IMR-90 (cell line): ENCODE measurements at regions not wholly inside any gene's neighbourhood (a gene's known extent, or its start where the extent isn't known, plus 50 kb on each side); places are given as distances from the start of the nearest gene placed in this dataset.

Source experiments
- ATAC-seq: fragments of 200-7000 bp; cut with Tn5 transposase; 2 replicates; pipeline ENCODE4 v1.9.1; 2020; ENCODE audit warnings: low read depth, mild to moderate bottlenecking, moderate library complexity
- BruUV-seq: library from RNA; stranded (reverse); fragments of 400-500 nt; replicated peaks from 2 replicates; lab custom pipeline; 2021; lab: Mats Ljungman, UMichigan
- CTCF ChIA-PET: fragments of 300-600 bp; formaldehyde crosslinking; extraction: SDS; loops from one replicate; lab custom pipeline; 2021; ENCODE audit warnings: antibody characterized with exemption; lab: Yijun Ruan, JAX
- POLR2A ChIA-PET: fragments of 300-600 bp; sonication (Branson Sonifier 250); formaldehyde crosslinking; loops from one replicate; lab custom pipeline; 2022; ENCODE audit warnings: antibody characterized with exemption; ENCODE audit not compliant: unreplicated experiment; lab: Charles Lee
- DNase-seq: peaks from one replicate; pipeline ENCODE4 v3.0.0; 2013
- H2AFZ ChIP-seq: replicated peaks from 2 replicates; pipeline ENCODE3; 2013; ENCODE audit warnings: low read length, mild to moderate bottlenecking; ENCODE audit not compliant: poor library complexity
- H2AK5ac ChIP-seq: 2 replicates; pipeline ENCODE4 v1.6.1; 2013; ENCODE audit warnings: low read depth, low read length, inconsistent platforms
- H2AK9ac ChIP-seq: replicated peaks from 2 replicates; pipeline ENCODE3; 2013; ENCODE audit warnings: mild to moderate bottlenecking, low read depth, low read length, moderate library complexity; ENCODE audit not compliant: poor library complexity
- H2BK120ac ChIP-seq: 2 replicates; pipeline ENCODE4 v1.6.1; 2013; ENCODE audit warnings: low read depth, low read length, inconsistent platforms
- H2BK15ac ChIP-seq: 3 replicates; pipeline ENCODE4 v1.6.1; 2013; ENCODE audit warnings: low read depth, low read length, inconsistent platforms
- H2BK20ac ChIP-seq: 2 replicates; pipeline ENCODE4 v1.6.1; 2013; ENCODE audit warnings: low read depth, mild to moderate bottlenecking, inconsistent platforms, low read length, moderate library complexity
- H2BK5ac ChIP-seq: 2 replicates; pipeline ENCODE4 v1.6.1; 2013; ENCODE audit warnings: mild to moderate bottlenecking, low read depth, low read length, inconsistent platforms; ENCODE audit not compliant: poor library complexity, severe bottlenecking
- H3K14ac ChIP-seq: replicated peaks from 2 replicates; pipeline ENCODE4 v1.6.1; 2013; ENCODE audit warnings: low read depth, low read length, inconsistent platforms
- H3K18ac ChIP-seq: 2 replicates; pipeline ENCODE4 v1.6.1; 2013; ENCODE audit warnings: low read depth, low read length, control low read depth
- H3K23ac ChIP-seq: 2 replicates; pipeline ENCODE4 v1.6.1; 2013; ENCODE audit warnings: low read depth, low read length, inconsistent platforms
- H3K27ac ChIP-seq: 2 replicates; pipeline ENCODE4 v1.5.1; 2013; ENCODE audit warnings: mild to moderate bottlenecking, control low read depth, low read length; ENCODE audit not compliant: insufficient read depth
- H3K27me3 ChIP-seq: 2 replicates; pipeline ENCODE4 v1.6.1; 2013; ENCODE audit warnings: low read length; ENCODE audit not compliant: control insufficient read depth, insufficient read depth
- H3K36me3 ChIP-seq: 2 replicates; pipeline ENCODE4 v1.6.1; 2013; ENCODE audit warnings: low read length, mixed read lengths; ENCODE audit not compliant: control insufficient read depth, insufficient read depth
- H3K4ac ChIP-seq: 2 replicates; pipeline ENCODE4 v1.6.1; 2013; ENCODE audit warnings: low read depth, low read length, inconsistent platforms
- H3K4me1 ChIP-seq: 2 replicates; pipeline ENCODE4 v1.6.1; 2013; ENCODE audit warnings: low read length, mixed read lengths; ENCODE audit not compliant: control insufficient read depth, insufficient read depth
- H3K4me2 ChIP-seq: 2 replicates; pipeline ENCODE4 v1.6.1; 2013; ENCODE audit warnings: low read depth, mild to moderate bottlenecking, control low read depth, low read length, moderate library complexity
- H3K4me3 ChIP-seq: 2 replicates; pipeline ENCODE4 v1.5.1; 2013; ENCODE audit warnings: low read depth, mild to moderate bottlenecking, control low read depth, low read length, moderate library complexity; ENCODE audit not compliant: insufficient read depth
- H3K56ac ChIP-seq: 2 replicates; pipeline ENCODE4 v1.6.1; 2013; ENCODE audit warnings: low read length, inconsistent platforms; ENCODE audit not compliant: insufficient read depth; ENCODE audit errors: extremely low read depth
- H3K79me1 ChIP-seq, 2 experiments: 2 replicates each; pipeline ENCODE4 v1.6.1; 2013; ENCODE audit warnings: low read length in 2 of 2, inconsistent platforms in 1 of 2, low read depth in 1 of 2
- H3K9ac ChIP-seq: 2 replicates; pipeline ENCODE4 v1.6.1; 2013; ENCODE audit warnings: low read depth, low read length, control low read depth
- H3K9me1 ChIP-seq: 2 replicates; pipeline ENCODE4 v1.6.1; 2013; ENCODE audit warnings: low read length, inconsistent platforms; ENCODE audit not compliant: insufficient read depth
- H3K9me3 ChIP-seq: 2 replicates; pipeline ENCODE4 v1.6.1; 2013; ENCODE audit warnings: low read length; ENCODE audit not compliant: control insufficient read depth, insufficient read depth
- H4K20me1 ChIP-seq: 2 replicates; pipeline ENCODE4 v1.6.1; 2013; ENCODE audit warnings: low read length, inconsistent platforms; ENCODE audit not compliant: insufficient read depth
- H4K5ac ChIP-seq: 2 replicates; pipeline ENCODE4 v1.6.1; 2013; ENCODE audit warnings: mild to moderate bottlenecking, low read depth, low read length, control low read depth
- H4K8ac ChIP-seq, 2 experiments: 2 replicates each; pipeline ENCODE4 v1.6.1; 2013; ENCODE audit warnings: low read depth in 2 of 2, low read length in 2 of 2, control low read depth in 1 of 2, inconsistent platforms in 1 of 2
- H4K91ac ChIP-seq: 2 replicates; pipeline ENCODE4 v1.6.1; 2013; ENCODE audit warnings: low read depth, low read length, inconsistent platforms; ENCODE audit not compliant: insufficient read depth
- BHLHE40 ChIP-seq: fragments of 150-350 bp; IDR thresholded peaks from 2 replicates; pipeline ENCODE4 v1.6.1; 2016; ENCODE audit warnings: mild to moderate bottlenecking, low read depth, low read length
- CEBPB ChIP-seq: IDR thresholded peaks from 2 replicates; pipeline ENCODE4 v1.6.1; 2012; ENCODE audit warnings: low read depth, low read length, improper control_type of control experiment
- CHD1 ChIP-seq: IDR thresholded peaks from 2 replicates; pipeline ENCODE4 v1.6.1; 2012; ENCODE audit warnings: low read depth, low read length, improper control_type of control experiment
- FOS ChIP-seq: fragments of 150-350 bp; IDR thresholded peaks from 2 replicates; pipeline ENCODE4 v1.6.1; 2016; ENCODE audit warnings: low read depth, low read length
- MAFK ChIP-seq: IDR thresholded peaks from 2 replicates; pipeline ENCODE4 v1.6.1; 2012; ENCODE audit warnings: low read depth, low read length, improper control_type of control experiment
- MAZ ChIP-seq: IDR thresholded peaks from 2 replicates; pipeline ENCODE4 v1.6.1; 2012; ENCODE audit warnings: low read depth, mild to moderate bottlenecking, low read length, improper control_type of control experiment, moderate library complexity, borderline replicate concordance
- MXI1 ChIP-seq: IDR thresholded peaks from 2 replicates; pipeline ENCODE4 v1.6.1; 2012; ENCODE audit warnings: low read depth, mild to moderate bottlenecking, low read length, moderate library complexity, borderline replicate concordance
- NFE2L2 ChIP-seq: fragments of 150-350 bp; IDR thresholded peaks from 2 replicates; pipeline ENCODE4 v1.6.1; 2016; ENCODE audit warnings: low read depth, mild to moderate bottlenecking, low read length
- POLR2A ChIP-seq: IDR thresholded peaks from 2 replicates; pipeline ENCODE4 v1.6.1; 2012; ENCODE audit warnings: mild to moderate bottlenecking, low read depth, low read length
- RAD21 ChIP-seq: IDR thresholded peaks from 2 replicates; pipeline ENCODE4 v1.6.1; 2012; ENCODE audit warnings: low read length, improper control_type of control experiment
- RCOR1 ChIP-seq: IDR thresholded peaks from 2 replicates; pipeline ENCODE4 v1.6.1; 2012; ENCODE audit warnings: mild to moderate bottlenecking, low read length, improper control_type of control experiment; ENCODE audit not compliant: insufficient replicate concordance
- RFX5 ChIP-seq: IDR thresholded peaks from 2 replicates; pipeline ENCODE4 v1.8.0; 2012; ENCODE audit warnings: low read depth, mild to moderate bottlenecking, low read length, moderate library complexity
- SMC3 ChIP-seq: fragments of 150-350 bp; IDR thresholded peaks from 2 replicates; pipeline ENCODE4 v1.6.1; 2016; ENCODE audit warnings: low read depth, mild to moderate bottlenecking, antibody characterized with exemption, low read length, moderate library complexity
- WGBS, 2 experiments: methylation state at CpG; one replicate each; pipeline versions ENCODE4 v1.1.5 to v1.1.7; 2013; ENCODE audit warnings: missing lambda C conversion rate in 2 of 2; ENCODE audit not compliant: insufficient read length in 1 of 2; ENCODE audit errors: extremely low coverage in 2 of 2; 5-methylcytosine and 5-hydroxymethylcytosine counted together
- dilution Hi-C: fragments of 300-500 bp; cut with HindIII; formaldehyde crosslinking; loops from one replicate; pipeline ENCODE4 v1.14.3; 2018; ENCODE audit warnings: low sequenced_read_pairs; ENCODE audit not compliant: unreplicated experiment
- in situ Hi-C: fragments of 300-500 bp; cut with MboI; formaldehyde crosslinking; loops from 3 replicates; pipeline ENCODE4 v1.14.3; 2019; ENCODE audit warnings: low sequenced_read_pairs, inconsistent platforms, mixed read lengths
- intact Hi-C: fragments of 100-400 bp; cut with micrococcal nuclease; formaldehyde crosslinking; loops from 2 replicates; pipeline ENCODE4 v1.10.0; 2022
- TF ChIP-seq, protein P1 (sequence below): conservative IDR thresholded peaks from 2 replicates; pipeline ENCODE4 v1.5.1; 2012; ENCODE audit warnings: mild to moderate bottlenecking, low read depth, low read length, improper control_type of control experiment
- TF ChIP-seq, protein P2 (sequence below): fragments of 150-350 bp; IDR thresholded peaks from 2 replicates; pipeline ENCODE4 v1.6.1; 2017; ENCODE audit warnings: mild to moderate bottlenecking, antibody characterized with exemption, low read length, low read depth
- TF ChIP-seq, protein P3 (sequence below): fragments of 150-350 bp; IDR thresholded peaks from 2 replicates; pipeline ENCODE4 v1.6.1; 2016; ENCODE audit warnings: low read depth, mild to moderate bottlenecking, low read length, moderate library complexity, borderline replicate concordance

DNA sequence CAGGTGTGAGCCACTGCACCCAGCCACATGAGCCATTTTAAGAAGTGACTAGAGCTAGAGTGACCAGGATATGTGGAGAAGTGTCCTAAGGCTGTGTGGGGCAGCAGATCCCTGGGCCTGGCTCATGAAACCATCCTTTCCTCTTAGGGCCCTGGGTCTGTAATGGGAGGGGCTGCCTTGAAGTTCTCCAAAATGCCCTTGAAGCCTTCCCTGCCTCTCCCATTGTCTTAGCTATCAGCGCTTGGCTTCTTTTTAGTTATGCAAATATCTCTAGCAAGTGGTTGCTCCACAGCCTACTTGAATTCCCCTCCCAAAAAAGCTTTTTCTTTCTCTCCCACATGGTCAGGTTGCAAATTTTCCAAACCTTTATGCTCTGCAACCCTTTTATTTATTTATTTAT lies 112.4 kb upstream of the SPATA16 start:
- H3K18ac ChIP-seq: no peak overlapping the region
- TF ChIP-seq MAFK (no peak), MXI1 (no peak), SMC3 (no peak), POLR2A (no peak), RAD21 (no peak), FOS (no peak), CEBPB (no peak), RFX5 (no peak), CHD1 (no peak), NFE2L2 (no peak), MAZ (no peak), RCOR1 (no peak), BHLHE40 (no peak)
- TF ChIP-seq, protein P1, sequence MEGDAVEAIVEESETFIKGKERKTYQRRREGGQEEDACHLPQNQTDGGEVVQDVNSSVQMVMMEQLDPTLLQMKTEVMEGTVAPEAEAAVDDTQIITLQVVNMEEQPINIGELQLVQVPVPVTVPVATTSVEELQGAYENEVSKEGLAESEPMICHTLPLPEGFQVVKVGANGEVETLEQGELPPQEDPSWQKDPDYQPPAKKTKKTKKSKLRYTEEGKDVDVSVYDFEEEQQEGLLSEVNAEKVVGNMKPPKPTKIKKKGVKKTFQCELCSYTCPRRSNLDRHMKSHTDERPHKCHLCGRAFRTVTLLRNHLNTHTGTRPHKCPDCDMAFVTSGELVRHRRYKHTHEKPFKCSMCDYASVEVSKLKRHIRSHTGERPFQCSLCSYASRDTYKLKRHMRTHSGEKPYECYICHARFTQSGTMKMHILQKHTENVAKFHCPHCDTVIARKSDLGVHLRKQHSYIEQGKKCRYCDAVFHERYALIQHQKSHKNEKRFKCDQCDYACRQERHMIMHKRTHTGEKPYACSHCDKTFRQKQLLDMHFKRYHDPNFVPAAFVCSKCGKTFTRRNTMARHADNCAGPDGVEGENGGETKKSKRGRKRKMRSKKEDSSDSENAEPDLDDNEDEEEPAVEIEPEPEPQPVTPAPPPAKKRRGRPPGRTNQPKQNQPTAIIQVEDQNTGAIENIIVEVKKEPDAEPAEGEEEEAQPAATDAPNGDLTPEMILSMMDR: no peak
- TF ChIP-seq, protein P2, sequence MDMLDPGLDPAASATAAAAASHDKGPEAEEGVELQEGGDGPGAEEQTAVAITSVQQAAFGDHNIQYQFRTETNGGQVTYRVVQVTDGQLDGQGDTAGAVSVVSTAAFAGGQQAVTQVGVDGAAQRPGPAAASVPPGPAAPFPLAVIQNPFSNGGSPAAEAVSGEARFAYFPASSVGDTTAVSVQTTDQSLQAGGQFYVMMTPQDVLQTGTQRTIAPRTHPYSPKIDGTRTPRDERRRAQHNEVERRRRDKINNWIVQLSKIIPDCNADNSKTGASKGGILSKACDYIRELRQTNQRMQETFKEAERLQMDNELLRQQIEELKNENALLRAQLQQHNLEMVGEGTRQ: no peak
- TF ChIP-seq, protein P3, sequence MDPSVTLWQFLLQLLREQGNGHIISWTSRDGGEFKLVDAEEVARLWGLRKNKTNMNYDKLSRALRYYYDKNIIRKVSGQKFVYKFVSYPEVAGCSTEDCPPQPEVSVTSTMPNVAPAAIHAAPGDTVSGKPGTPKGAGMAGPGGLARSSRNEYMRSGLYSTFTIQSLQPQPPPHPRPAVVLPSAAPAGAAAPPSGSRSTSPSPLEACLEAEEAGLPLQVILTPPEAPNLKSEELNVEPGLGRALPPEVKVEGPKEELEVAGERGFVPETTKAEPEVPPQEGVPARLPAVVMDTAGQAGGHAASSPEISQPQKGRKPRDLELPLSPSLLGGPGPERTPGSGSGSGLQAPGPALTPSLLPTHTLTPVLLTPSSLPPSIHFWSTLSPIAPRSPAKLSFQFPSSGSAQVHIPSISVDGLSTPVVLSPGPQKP: no peak
- H3K56ac ChIP-seq: no peak overlapping the region
- intact Hi-C loops: no loop called here
- H3K9me3 ChIP-seq: 0 out of 2 replicates have a peak, but pooled peaks cover 2% of the 10 kb centered on the region
- ChIA-PET POLR2A (no interaction called here), CTCF (no interaction called here)
- no peak overlapping the region for H3K9ac ChIP-seq
- H3K14ac ChIP-seq: no peak overlapping the region
- H3K4me3 ChIP-seq: no peak overlapping the region
- H2BK5ac ChIP-seq: no peak overlapping the region
- no peak overlapping the region for H2BK120ac ChIP-seq
- H4K91ac ChIP-seq: no peak overlapping the region
- ATAC-seq: no peak
- no peak overlapping the region for H2AK5ac ChIP-seq
- no TSS peak for BruUV-seq
- H3K4me1 ChIP-seq: no peaks in the 10 kb centered on the region
- no peak overlapping the region for H3K4ac ChIP-seq
- H4K5ac ChIP-seq: no peak overlapping the region
- no peaks in the 10 kb centered on the region for H3K36me3 ChIP-seq
- no peak overlapping the region for H2BK15ac ChIP-seq
- no peaks in the 10 kb centered on the region for H3K27me3 ChIP-seq
- dilution Hi-C loops: no loop called here
- no peak overlapping the region for H2BK20ac ChIP-seq
- H2AK9ac ChIP-seq: no peak overlapping the region
- no peaks in the 10 kb centered on the region for H3K9me1 ChIP-seq
- no peak overlapping the region for H2AFZ ChIP-seq
- H3K79me1 ChIP-seq: no peaks in the 10 kb centered on the region
- H3K27ac ChIP-seq: no peak overlapping the region
- no peak for DNase-seq
- H3K23ac ChIP-seq: no peak overlapping the region
- no CpG with 5 or more reads among the region's 1 CpG for WGBS, 2 experiments
- no peaks in the 10 kb centered on the region for H4K20me1 ChIP-seq
- in situ Hi-C loops: no loop called here
- H4K8ac ChIP-seq: no peak overlapping the region
- H3K4me2 ChIP-seq: no peak overlapping the region
